Glutamatergic neuron (in vitro differentiated cells): ENCODE measurements at regions not wholly inside any gene's neighbourhood (a gene's known extent, or its start where the extent isn't known, plus 50 kb on each side); places are given as distances from the start of the nearest gene placed in this dataset.
"Not testable (repeated sequence)": the region's sequence is repeated elsewhere in the genome, so short reads cannot be mapped to it uniquely, and the experiment has no call there.

Experiments used
- DNase-seq: peaks from one replicate; pipeline ENCODE4 v3.0.0; 2022
- H3K27ac Mint-ChIP-seq: one replicate; pipeline ENCODE4 v1.8.0; 2020; ENCODE audit warnings: mild to moderate bottlenecking, mixed read lengths, inconsistent platforms; ENCODE audit not compliant: unreplicated experiment
- H3K27me3 Mint-ChIP-seq: one replicate; pipeline ENCODE4 v1.8.0; 2020; ENCODE audit warnings: mild to moderate bottlenecking, moderate library complexity, mixed read lengths, inconsistent platforms; ENCODE audit not compliant: unreplicated experiment
- H3K36me3 Mint-ChIP-seq: one replicate; pipeline ENCODE4 v1.8.0; 2020; ENCODE audit warnings: mild to moderate bottlenecking, mixed read lengths, inconsistent platforms; ENCODE audit not compliant: unreplicated experiment
- H3K4me1 Mint-ChIP-seq: one replicate; pipeline ENCODE4 v1.8.0; 2020; ENCODE audit warnings: mild to moderate bottlenecking, low read depth, mixed read lengths, inconsistent platforms; ENCODE audit not compliant: unreplicated experiment
- H3K4me3 Mint-ChIP-seq: one replicate; pipeline ENCODE4 v1.8.0; 2020; ENCODE audit warnings: mild to moderate bottlenecking, mixed read lengths, inconsistent platforms; ENCODE audit not compliant: unreplicated experiment
- H3K9me3 Mint-ChIP-seq: one replicate; pipeline ENCODE4 v1.8.0; 2020; ENCODE audit warnings: mild to moderate bottlenecking, moderate library complexity, mixed read lengths, inconsistent platforms; ENCODE audit not compliant: unreplicated experiment
- TF ChIP-seq, protein P1 (sequence below): fragments of 200-600 bp; sonication (generic); IDR thresholded peaks from one replicate; pipeline ENCODE4 v1.5.0; 2021; ENCODE audit not compliant: partially characterized antibody, unreplicated experiment

DNA sequence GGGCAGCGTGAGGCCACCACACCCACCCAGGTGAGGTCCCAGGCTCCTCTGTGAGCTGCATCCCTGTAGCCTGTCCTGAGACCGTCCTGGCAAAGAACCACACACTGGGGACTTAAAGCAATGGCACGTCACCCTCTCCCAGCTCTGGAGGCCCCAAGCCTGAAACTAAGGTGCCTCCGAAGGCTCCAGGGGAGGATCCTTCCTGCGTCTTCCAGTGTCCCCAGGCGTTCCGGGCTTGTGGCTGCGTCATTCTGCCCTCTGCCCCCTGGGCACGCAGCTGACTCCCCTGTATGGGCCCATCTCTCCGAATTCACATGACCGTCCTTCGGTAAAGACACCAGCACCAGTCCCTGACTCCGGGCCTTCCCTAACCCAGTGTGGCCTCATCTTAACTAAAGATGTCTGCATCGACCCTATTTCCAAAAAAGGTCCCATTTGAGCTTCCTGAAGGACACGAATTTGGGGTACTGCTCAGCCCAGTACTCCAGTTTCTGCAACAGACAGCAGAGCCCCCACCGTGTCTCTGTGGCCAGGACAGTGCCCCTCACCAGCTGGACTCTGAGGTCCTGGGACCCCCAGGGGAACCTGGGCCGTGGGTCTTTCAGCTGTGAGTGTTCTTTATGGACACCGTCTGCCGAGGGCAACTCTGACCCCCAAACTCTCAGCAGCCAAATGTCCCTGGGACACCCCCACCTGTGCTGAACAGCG, 75.2 kb upstream of the CTDP1 start:
- peaks cover 4% of the 10 kb centered on the region for H3K27me3 Mint-ChIP-seq
- no peak overlapping the region for H3K4me3 Mint-ChIP-seq
- DNase-seq, result peak; percentile 9
- TF ChIP-seq, protein P1, sequence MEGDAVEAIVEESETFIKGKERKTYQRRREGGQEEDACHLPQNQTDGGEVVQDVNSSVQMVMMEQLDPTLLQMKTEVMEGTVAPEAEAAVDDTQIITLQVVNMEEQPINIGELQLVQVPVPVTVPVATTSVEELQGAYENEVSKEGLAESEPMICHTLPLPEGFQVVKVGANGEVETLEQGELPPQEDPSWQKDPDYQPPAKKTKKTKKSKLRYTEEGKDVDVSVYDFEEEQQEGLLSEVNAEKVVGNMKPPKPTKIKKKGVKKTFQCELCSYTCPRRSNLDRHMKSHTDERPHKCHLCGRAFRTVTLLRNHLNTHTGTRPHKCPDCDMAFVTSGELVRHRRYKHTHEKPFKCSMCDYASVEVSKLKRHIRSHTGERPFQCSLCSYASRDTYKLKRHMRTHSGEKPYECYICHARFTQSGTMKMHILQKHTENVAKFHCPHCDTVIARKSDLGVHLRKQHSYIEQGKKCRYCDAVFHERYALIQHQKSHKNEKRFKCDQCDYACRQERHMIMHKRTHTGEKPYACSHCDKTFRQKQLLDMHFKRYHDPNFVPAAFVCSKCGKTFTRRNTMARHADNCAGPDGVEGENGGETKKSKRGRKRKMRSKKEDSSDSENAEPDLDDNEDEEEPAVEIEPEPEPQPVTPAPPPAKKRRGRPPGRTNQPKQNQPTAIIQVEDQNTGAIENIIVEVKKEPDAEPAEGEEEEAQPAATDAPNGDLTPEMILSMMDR, result no peak
- no peaks in the 10 kb centered on the region for H3K36me3 Mint-ChIP-seq
- peaks cover 3% of the 10 kb centered on the region for H3K4me1 Mint-ChIP-seq
- peaks cover 2% of the 10 kb centered on the region for H3K9me3 Mint-ChIP-seq
- no peak overlapping the region for H3K27ac Mint-ChIP-seq

DNA sequence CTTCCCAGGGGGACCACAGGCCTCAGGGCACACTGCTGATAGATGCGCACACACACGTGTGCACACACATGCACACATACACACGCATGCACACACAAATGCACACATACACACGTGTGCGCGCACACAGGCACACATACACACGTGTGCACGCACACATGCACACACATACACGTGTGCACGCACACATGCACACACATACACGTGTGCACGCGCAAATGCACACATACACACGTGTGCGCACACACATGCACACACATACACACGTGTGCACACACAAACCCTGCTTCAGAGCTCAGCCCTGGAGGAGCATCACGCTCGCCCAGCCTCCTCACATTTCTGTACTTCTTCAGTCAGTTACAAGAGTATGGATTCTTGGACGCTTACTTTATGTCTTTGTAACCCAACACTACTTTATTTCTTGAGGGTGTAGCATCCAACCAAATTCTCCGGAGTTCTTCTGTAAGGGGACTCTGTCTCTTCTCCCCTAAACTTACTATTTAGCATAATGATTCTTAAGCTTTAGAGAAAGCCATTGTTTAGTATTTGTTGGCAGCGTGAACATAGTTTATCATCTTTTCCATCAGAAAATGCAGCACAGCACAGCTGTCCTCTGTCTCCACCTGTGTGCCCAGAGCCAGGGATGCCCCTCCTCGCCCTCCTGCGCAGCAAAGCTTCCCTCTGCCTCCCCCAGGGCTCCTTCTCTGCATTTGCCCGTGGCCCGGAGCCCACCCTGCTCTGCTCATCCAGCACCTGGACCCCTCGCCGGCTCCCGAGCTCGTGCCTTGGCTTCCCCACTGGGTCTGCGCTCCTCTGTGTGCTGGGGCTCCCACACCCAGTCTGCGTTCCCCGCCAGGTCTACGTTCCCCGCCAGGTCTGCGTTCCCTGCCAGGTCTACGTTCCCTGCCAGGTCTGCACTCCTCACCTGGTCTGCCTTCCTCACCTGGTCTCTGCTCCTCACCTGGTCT, 74.4 kb upstream of the CTDP1 start:
- H3K4me1 Mint-ChIP-seq, result peaks cover 3% of the 10 kb centered on the region
- no peak overlapping the region for H3K4me3 Mint-ChIP-seq
- no peaks in the 10 kb centered on the region for H3K36me3 Mint-ChIP-seq
- no peak for DNase-seq
- TF ChIP-seq, protein P1, result no peak
- peaks cover 4% of the 10 kb centered on the region for H3K27me3 Mint-ChIP-seq
- peak overlapping the region; percentile 5 for H3K27ac Mint-ChIP-seq
- peaks cover 2% of the 10 kb centered on the region for H3K9me3 Mint-ChIP-seq

DNA sequence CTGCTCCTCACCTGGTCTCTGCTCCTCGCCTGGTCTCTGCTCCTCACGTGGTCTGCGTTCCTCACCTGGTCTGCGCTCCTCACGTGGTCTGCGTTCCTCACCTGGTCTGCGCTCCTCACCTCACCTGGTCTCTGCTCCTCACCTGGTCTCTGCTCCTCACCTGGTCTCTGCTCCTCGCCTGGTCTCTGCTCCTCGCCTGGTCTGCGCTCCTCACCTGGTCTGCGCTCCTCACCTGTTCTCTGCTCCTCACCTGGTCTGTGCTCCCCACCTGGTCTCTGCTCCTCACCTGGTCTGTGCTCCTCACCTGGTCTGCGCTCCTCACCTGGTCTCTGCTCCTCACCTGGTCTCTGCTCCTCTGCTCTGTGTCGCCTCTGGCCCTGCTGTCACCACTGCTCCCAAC, 73.5 kb upstream of the CTDP1 start:
- not testable (repeated sequence) for H3K4me3 Mint-ChIP-seq, H3K4me1 Mint-ChIP-seq, DNase-seq, H3K9me3 Mint-ChIP-seq, H3K36me3 Mint-ChIP-seq, H3K27me3 Mint-ChIP-seq, H3K27ac Mint-ChIP-seq

DNA sequence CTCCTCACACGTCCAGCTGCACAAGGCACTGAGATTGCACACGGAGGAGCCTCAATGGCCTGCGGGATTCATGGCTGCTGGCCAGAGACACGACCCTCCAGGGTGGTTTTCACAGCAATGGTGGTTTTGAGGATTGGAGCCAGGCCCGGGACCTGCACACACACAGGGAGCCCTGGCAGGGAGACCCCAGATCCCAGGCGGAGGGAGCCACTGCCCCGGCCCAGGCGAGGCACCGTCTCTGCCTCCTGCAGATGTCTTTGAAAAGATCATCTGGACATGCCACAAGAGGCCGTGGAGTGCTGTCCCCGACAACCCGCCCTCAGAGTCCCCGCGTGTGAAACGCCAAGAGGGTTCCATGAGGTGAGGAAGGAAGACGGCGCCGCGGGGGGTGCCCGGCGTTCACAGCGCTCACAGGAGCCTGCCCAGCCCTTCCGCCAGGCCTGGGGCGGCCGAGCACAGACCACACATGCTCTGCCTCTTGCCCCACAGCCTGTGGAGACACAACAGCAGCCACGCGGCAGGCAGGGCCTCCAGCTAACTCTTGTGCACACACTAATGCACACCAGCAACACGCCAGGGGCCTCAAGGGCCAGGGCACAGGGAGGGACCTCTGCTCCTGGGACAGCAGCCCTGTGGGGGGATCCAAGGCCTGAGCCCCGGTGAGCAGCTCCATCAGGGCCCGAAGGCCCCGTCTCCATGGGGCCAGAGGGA, 72.8 kb upstream of the CTDP1 start:
- H3K4me1 Mint-ChIP-seq, result peaks cover 3% of the 10 kb centered on the region
- DNase-seq, result peak; percentile 10
- H3K4me3 Mint-ChIP-seq, result no peak overlapping the region
- H3K36me3 Mint-ChIP-seq, result no peaks in the 10 kb centered on the region
- H3K27me3 Mint-ChIP-seq, result peaks cover 4% of the 10 kb centered on the region
- peaks cover 2% of the 10 kb centered on the region for H3K9me3 Mint-ChIP-seq
- TF ChIP-seq, protein P1, result no peak
- no peak overlapping the region for H3K27ac Mint-ChIP-seq

DNA sequence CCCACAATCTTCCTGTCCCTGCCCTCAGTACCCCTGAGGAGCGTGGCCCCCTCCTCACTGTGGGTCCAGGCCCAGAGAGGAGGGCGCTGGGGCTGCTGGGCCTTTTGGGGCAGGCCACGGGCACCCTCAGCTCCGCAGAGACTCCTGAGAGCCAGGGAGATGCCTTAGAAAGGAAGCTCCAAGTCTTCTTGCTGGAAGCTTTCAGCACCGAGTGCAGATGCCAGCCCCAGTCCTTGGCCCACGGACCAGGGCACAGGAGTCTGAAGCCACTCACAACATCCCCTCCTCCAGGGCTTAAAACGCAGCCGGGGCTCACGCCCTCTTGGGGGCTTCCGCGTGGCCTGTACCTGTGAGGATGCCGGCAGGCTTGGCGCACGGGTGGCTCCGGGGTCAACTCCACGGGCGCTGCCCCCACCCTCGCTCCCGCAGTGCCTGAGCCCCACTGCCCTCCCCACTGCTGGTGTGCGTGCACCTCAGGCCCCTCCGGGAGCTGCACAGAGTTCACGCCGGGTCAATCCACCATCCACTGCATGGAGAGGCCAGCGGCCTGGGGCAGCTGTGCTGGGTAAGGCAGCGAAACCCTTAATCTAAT, 72.1 kb upstream of the CTDP1 start:
- peaks cover 2% of the 10 kb centered on the region for H3K9me3 Mint-ChIP-seq
- H3K27me3 Mint-ChIP-seq, result peaks cover 4% of the 10 kb centered on the region
- no peak overlapping the region for H3K27ac Mint-ChIP-seq
- peaks cover 3% of the 10 kb centered on the region for H3K4me1 Mint-ChIP-seq
- no peaks in the 10 kb centered on the region for H3K36me3 Mint-ChIP-seq
- TF ChIP-seq, protein P1, result no peak
- peak; percentile 20 for DNase-seq
- no peak overlapping the region for H3K4me3 Mint-ChIP-seq
